Activated CD4-positive, alpha-beta T cell treated with anti-CD3 and anti-CD28 coated beads for 36 hours (primary cell): ENCODE measurements at regions not wholly inside any gene's neighbourhood (a gene's known extent, or its start where the extent isn't known, plus 50 kb on each side); places are given as distances from the start of the nearest gene placed in this dataset.

Source experiments
- ATAC-seq: fragments of 200-7000 bp; cut with Tn5 transposase; one replicate; pipeline ENCODE4 v1.10.0; 2021; ENCODE audit warnings: mild to moderate bottlenecking, moderate library complexity
- CTCF ChIA-PET: fragments of 350-600 bp; sonication (Branson Sonifier 250); formaldehyde crosslinking; loops from one replicate; lab custom pipeline; 2021; ENCODE audit warnings: antibody characterized with exemption; lab: Charles Lee
- POLR2A ChIA-PET: fragments of 350-600 bp; sonication (Branson Sonifier 250); formaldehyde crosslinking; loops from one replicate; lab custom pipeline; 2021; ENCODE audit warnings: antibody characterized with exemption, inconsistent platforms; lab: Charles Lee
- DNase-seq: peaks from one replicate; pipeline ENCODE4 v3.0.0-alpha.2; 2020
- H3K27ac Mint-ChIP-seq: one replicate; pipeline ENCODE4 v1.8.0; 2021; ENCODE audit warnings: mixed read lengths
- H3K27me3 Mint-ChIP-seq: one replicate; pipeline ENCODE4 v1.8.0; 2021; ENCODE audit warnings: mixed read lengths
- H3K36me3 Mint-ChIP-seq: one replicate; pipeline ENCODE4 v1.8.0; 2021; ENCODE audit warnings: low read depth, mixed read lengths
- H3K4me1 Mint-ChIP-seq: one replicate; pipeline ENCODE4 v1.8.0; 2021; ENCODE audit warnings: mixed read lengths
- H3K4me3 Mint-ChIP-seq: one replicate; pipeline ENCODE4 v1.8.0; 2021; ENCODE audit warnings: mild to moderate bottlenecking, moderate library complexity, mixed read lengths
- H3K9me3 Mint-ChIP-seq: one replicate; pipeline ENCODE4 v1.8.0; 2021; ENCODE audit warnings: low read depth, mixed read lengths
- intact Hi-C, 2 experiments: fragments of 100-400 bp; cut with DNase I in 1 of 2; cut with micrococcal nuclease in 1 of 2; formaldehyde crosslinking; loops; one replicate each; pipeline versions ENCODE4 v1.14.2 to v1.15.1; 2022 to 2024; cut with DNase I, micrococcal nuclease

- H3K4me3 Mint-ChIP-seq, result no peak overlapping the region
- DNase-seq, result no peak
- H3K9me3 Mint-ChIP-seq, result no peaks in the 10 kb centered on the region
- no peaks in the 10 kb centered on the region for H3K27me3 Mint-ChIP-seq
- H3K27ac Mint-ChIP-seq, result no peak overlapping the region
- CTCF ChIA-PET, result no interaction called here
- ATAC-seq, result no peak
- H3K4me1 Mint-ChIP-seq, result no peaks in the 10 kb centered on the region
- H3K36me3 Mint-ChIP-seq, result no peaks in the 10 kb centered on the region
- POLR2A ChIA-PET, result no interaction called here
- intact Hi-C loops, result no loop called here
Observed at GRCh38 chr4:52366191-52366590, 292.9 kb downstream of the USP46 start.

GRCh38 chr4:52366621-52367020 lies 292.5 kb downstream of the USP46 start:
- intact Hi-C loops, result no loop called here
- Mint-ChIP-seq H3K4me1 (no peaks in the 10 kb centered on the region), H3K27me3 (no peaks in the 10 kb centered on the region), H3K4me3 (no peak overlapping the region), H3K36me3 (no peaks in the 10 kb centered on the region), H3K9me3 (no peaks in the 10 kb centered on the region), H3K27ac (no peak overlapping the region)
- POLR2A ChIA-PET, result no interaction called here
- ATAC-seq (no peak), DNase-seq (no peak)
- CTCF ChIA-PET, result no interaction called here

GRCh38 chr4:52367282-52367830 lies 291.7 kb downstream of the USP46 start:
- ChIA-PET POLR2A (no interaction called here), CTCF (no interaction called here)
- H3K36me3 Mint-ChIP-seq, result no peaks in the 10 kb centered on the region
- H3K9me3 Mint-ChIP-seq, result no peaks in the 10 kb centered on the region
- DNase-seq, result no peak
- H3K27ac Mint-ChIP-seq, result no peak overlapping the region
- intact Hi-C loops, result no loop called here
- H3K4me3 Mint-ChIP-seq, result no peak overlapping the region
- no peak for ATAC-seq
- H3K27me3 Mint-ChIP-seq, result no peaks in the 10 kb centered on the region
- H3K4me1 Mint-ChIP-seq, result no peaks in the 10 kb centered on the region

- POLR2A ChIA-PET, result no interaction called here
- H3K4me3 Mint-ChIP-seq, result no peak overlapping the region
- H3K27me3 Mint-ChIP-seq, result no peaks in the 10 kb centered on the region
- no peak for ATAC-seq
- H3K36me3 Mint-ChIP-seq, result no peaks in the 10 kb centered on the region
- intact Hi-C loops, result no loop called here
- H3K27ac Mint-ChIP-seq, result no peak overlapping the region
- no peak for DNase-seq
- CTCF ChIA-PET, result no interaction called here
- H3K9me3 Mint-ChIP-seq, result no peaks in the 10 kb centered on the region
- H3K4me1 Mint-ChIP-seq, result no peaks in the 10 kb centered on the region
Observed at GRCh38 chr4:52368895-52369294, 290.2 kb downstream of the USP46 start.

GRCh38 chr4:52369649-52370048 lies 289.5 kb downstream of the USP46 start:
- Mint-ChIP-seq H3K4me3 (no peak overlapping the region), H3K27me3 (no peaks in the 10 kb centered on the region), H3K4me1 (no peaks in the 10 kb centered on the region), H3K9me3 (no peaks in the 10 kb centered on the region), H3K36me3 (no peaks in the 10 kb centered on the region), H3K27ac (no peak overlapping the region)
- CTCF ChIA-PET, result no interaction called here
- DNase-seq (no peak), ATAC-seq (no peak)
- POLR2A ChIA-PET, result no interaction called here
- intact Hi-C loops, result loop anchor here in 1 of 2 experiments (10.0 kb wide), 1 partner anchor 175 kb away; no protein-coding TSS in a partner anchor

GRCh38 chr4:52370576-52370975 lies 288.5 kb downstream of the USP46 start:
- H3K27ac Mint-ChIP-seq, result no peak overlapping the region
- no peak overlapping the region for H3K4me3 Mint-ChIP-seq
- intact Hi-C loops, result loop anchor here in 1 of 2 experiments (10.0 kb wide), 1 partner anchor 174 kb away; no protein-coding TSS in a partner anchor
- ATAC-seq, result no peak
- H3K4me1 Mint-ChIP-seq, result no peaks in the 10 kb centered on the region
- CTCF ChIA-PET, result interaction anchor here (0.6 kb wide), 1 partner anchor 319 kb away, joined by 3 read pairs; no protein-coding TSS in a partner anchor
- H3K9me3 Mint-ChIP-seq, result no peaks in the 10 kb centered on the region
- no peaks in the 10 kb centered on the region for H3K27me3 Mint-ChIP-seq
- DNase-seq, result no peak
- POLR2A ChIA-PET, result no interaction called here
- H3K36me3 Mint-ChIP-seq, result no peaks in the 10 kb centered on the region

- Mint-ChIP-seq H3K9me3 (no peaks in the 10 kb centered on the region), H3K27me3 (no peaks in the 10 kb centered on the region), H3K27ac (no peak overlapping the region), H3K4me1 (no peaks in the 10 kb centered on the region), H3K36me3 (no peaks in the 10 kb centered on the region), H3K4me3 (no peak overlapping the region)
- POLR2A ChIA-PET, result no interaction called here
- no peak for DNase-seq
- intact Hi-C loops, result loop anchor here in 1 of 2 experiments (10.0 kb wide), 1 partner anchor 173 kb away; no protein-coding TSS in a partner anchor
- no peak for ATAC-seq
- CTCF ChIA-PET, result no interaction called here
Observed at GRCh38 chr4:52371841-52372240, 287.3 kb downstream of the USP46 start.

GRCh38 chr4:52372269-52372668 lies 286.8 kb downstream of the USP46 start:
- ATAC-seq, result no peak
- Mint-ChIP-seq H3K9me3 (no peaks in the 10 kb centered on the region), H3K4me3 (no peak overlapping the region), H3K36me3 (no peaks in the 10 kb centered on the region), H3K27ac (no peak overlapping the region), H3K4me1 (no peaks in the 10 kb centered on the region), H3K27me3 (peaks cover 2% of the 10 kb centered on the region)
- CTCF ChIA-PET, result no interaction called here
- POLR2A ChIA-PET, result no interaction called here
- no peak for DNase-seq
- intact Hi-C loops, result loop anchor here in 1 of 2 experiments (10.0 kb wide), 1 partner anchor 173 kb away; no protein-coding TSS in a partner anchor

- CTCF ChIA-PET, result no interaction called here
- Mint-ChIP-seq H3K9me3 (no peaks in the 10 kb centered on the region), H3K27ac (no peak overlapping the region), H3K36me3 (no peaks in the 10 kb centered on the region), H3K4me1 (no peaks in the 10 kb centered on the region), H3K27me3 (peaks cover 2% of the 10 kb centered on the region), H3K4me3 (no peak overlapping the region)
- intact Hi-C loops, result loop anchor here in 1 of 2 experiments (10.0 kb wide), 1 partner anchor 172 kb away; no protein-coding TSS in a partner anchor
- DNase-seq (no peak), ATAC-seq (no peak)
- POLR2A ChIA-PET, result no interaction called here
Observed at GRCh38 chr4:52372747-52373146, 286.4 kb downstream of the USP46 start.

- no peaks in the 10 kb centered on the region for H3K9me3 Mint-ChIP-seq
- no peak overlapping the region for H3K4me3 Mint-ChIP-seq
- H3K27ac Mint-ChIP-seq, result no peak overlapping the region
- no peaks in the 10 kb centered on the region for H3K36me3 Mint-ChIP-seq
- ChIA-PET CTCF (no interaction called here), POLR2A (no interaction called here)
- intact Hi-C loops, result loop anchor here in 1 of 2 experiments (10.0 kb wide), 1 partner anchor 171 kb away; no protein-coding TSS in a partner anchor
- peaks cover 4% of the 10 kb centered on the region for H3K27me3 Mint-ChIP-seq
- DNase-seq (no peak), ATAC-seq (no peak)
- H3K4me1 Mint-ChIP-seq, result no peaks in the 10 kb centered on the region
Observed at GRCh38 chr4:52373650-52374049, 285.5 kb downstream of the USP46 start.

- no peak overlapping the region for H3K27ac Mint-ChIP-seq
- H3K36me3 Mint-ChIP-seq, result no peaks in the 10 kb centered on the region
- no peak for ATAC-seq
- DNase-seq, result no peak
- H3K4me1 Mint-ChIP-seq, result no peaks in the 10 kb centered on the region
- ChIA-PET CTCF (interaction anchor here (0.7 to 0.8 kb wide), 2 partner anchors 244 to 610 kb away, joined by 3 to 5 read pairs; no protein-coding TSS in a partner anchor), POLR2A (no interaction called here)
- H3K9me3 Mint-ChIP-seq, result no peaks in the 10 kb centered on the region
- H3K4me3 Mint-ChIP-seq, result no peak overlapping the region
- H3K27me3 Mint-ChIP-seq, result peaks cover 12% of the 10 kb centered on the region
- intact Hi-C loops, result loop anchor here (5.0 to 10.0 kb wide), 3 partner anchors 170 to 1857 kb away; no protein-coding TSS in a partner anchor
Observed at GRCh38 chr4:52374877-52375276, 284.2 kb downstream of the USP46 start.

GRCh38 chr4:52376132-52376704 lies 282.9 kb downstream of the USP46 start:
- ChIA-PET POLR2A (no interaction called here), CTCF (interaction anchor here (0.6 to 1.7 kb wide), 10 partner anchors 11 to 1858 kb away, joined by 3 to 12 read pairs (median 3); no protein-coding TSS in a partner anchor)
- intact Hi-C loops, result loop anchor here (1.0 to 10.0 kb wide), 7 partner anchors 169 to 1858 kb away; no protein-coding TSS in a partner anchor
- Mint-ChIP-seq H3K4me3 (no peak overlapping the region), H3K4me1 (no peaks in the 10 kb centered on the region), H3K9me3 (no peaks in the 10 kb centered on the region), H3K36me3 (no peaks in the 10 kb centered on the region), H3K27me3 (peaks cover 13% of the 10 kb centered on the region), H3K27ac (no peak overlapping the region)
- no peak for ATAC-seq
- peak; percentile 13 for DNase-seq
